Adrenal gland (tissue), 5 donors: ENCODE measurements at regions not wholly inside any gene's neighbourhood (a gene's known extent, or its start where the extent isn't known, plus 50 kb on each side); places are given as distances from the start of the nearest gene placed in this dataset.

Source experiments
- POLR2A ChIP-seq, 2 donors: fragments of 450-650 bp; IDR thresholded peaks; one replicate each; pipeline ENCODE4 v1.6.1; 2017; ENCODE audit warnings: antibody characterized with exemption in 2 of 2, mild to moderate bottlenecking in 2 of 2, moderate library complexity in 1 of 2
- TF ChIP-seq, protein P1 (sequence below), 6 experiments: fragments of 450-650 bp in 4 of 6; fragments of 200-600 bp in 2 of 6; sonication (generic) in 1 of 6; IDR thresholded peaks; 1 replicate in 5 of 6; 2 replicates in 1 of 6; pipeline versions ENCODE4 v1.5.1 to v1.8.0; 2016 to 2021; ENCODE audit warnings: antibody characterized with exemption in 6 of 6, mild to moderate bottlenecking in 2 of 6, moderate library complexity in 1 of 6
- donor health status: DM: no; HTN: no; CAD: no.

DNA sequence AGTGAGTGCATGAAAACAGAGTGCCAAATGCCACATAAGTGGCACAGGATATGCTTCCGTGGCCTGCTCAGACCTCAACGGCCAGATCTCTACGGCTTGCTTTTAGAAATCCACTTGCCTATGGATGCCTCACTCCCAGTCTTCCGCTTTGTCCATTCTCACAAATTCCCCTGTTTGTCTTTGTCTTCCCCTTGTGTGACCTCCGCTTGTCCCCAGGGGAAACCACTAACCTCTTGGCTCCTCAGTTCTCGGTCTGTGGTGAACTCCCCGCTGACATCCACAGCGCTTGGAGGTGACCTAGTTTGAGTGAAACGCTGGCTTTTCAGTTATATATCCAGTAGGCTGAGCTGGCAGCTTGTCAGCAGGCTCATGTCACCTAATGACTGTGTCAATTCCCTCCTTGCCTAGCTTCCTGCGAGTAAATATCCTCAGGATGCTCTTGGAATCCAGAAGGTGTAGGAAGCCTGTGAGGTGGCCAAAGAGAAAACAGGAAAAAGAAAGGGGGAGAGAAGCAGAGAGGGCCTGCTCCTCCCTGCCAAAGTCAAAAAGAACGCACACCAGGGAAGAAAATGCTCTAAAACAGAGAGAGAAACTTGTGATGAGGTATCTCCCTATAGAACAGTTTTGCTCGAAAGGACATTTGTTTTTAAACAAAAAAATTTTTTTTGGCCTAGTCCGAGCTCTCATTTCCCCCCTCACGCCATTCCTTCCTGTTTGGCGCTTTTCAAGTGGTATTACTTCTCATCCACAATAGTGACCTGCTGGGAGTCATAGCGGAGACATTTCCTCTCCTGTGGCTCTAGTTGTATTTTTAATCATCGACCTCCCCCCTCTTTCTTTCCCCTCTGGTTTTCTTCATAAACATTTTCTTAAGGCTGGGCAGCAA lies 101.6 kb upstream of the SPRY4 start:
- TF ChIP-seq, protein P1, sequence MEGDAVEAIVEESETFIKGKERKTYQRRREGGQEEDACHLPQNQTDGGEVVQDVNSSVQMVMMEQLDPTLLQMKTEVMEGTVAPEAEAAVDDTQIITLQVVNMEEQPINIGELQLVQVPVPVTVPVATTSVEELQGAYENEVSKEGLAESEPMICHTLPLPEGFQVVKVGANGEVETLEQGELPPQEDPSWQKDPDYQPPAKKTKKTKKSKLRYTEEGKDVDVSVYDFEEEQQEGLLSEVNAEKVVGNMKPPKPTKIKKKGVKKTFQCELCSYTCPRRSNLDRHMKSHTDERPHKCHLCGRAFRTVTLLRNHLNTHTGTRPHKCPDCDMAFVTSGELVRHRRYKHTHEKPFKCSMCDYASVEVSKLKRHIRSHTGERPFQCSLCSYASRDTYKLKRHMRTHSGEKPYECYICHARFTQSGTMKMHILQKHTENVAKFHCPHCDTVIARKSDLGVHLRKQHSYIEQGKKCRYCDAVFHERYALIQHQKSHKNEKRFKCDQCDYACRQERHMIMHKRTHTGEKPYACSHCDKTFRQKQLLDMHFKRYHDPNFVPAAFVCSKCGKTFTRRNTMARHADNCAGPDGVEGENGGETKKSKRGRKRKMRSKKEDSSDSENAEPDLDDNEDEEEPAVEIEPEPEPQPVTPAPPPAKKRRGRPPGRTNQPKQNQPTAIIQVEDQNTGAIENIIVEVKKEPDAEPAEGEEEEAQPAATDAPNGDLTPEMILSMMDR (IDR thresholded peaks at IDR 0.05): no peak
- no peak for TF ChIP-seq POLR2A (IDR thresholded peaks at IDR 0.05)
